Smooth muscle cell (in vitro differentiated cells): ENCODE measurements at regions not wholly inside any gene's neighbourhood (a gene's known extent, or its start where the extent isn't known, plus 50 kb on each side); places are given as distances from the start of the nearest gene placed in this dataset.
A peak's percentile ranks its signal among the peaks of the same experiment; 100 is the strongest.

ENCODE experiments used
- DNase-seq: peaks from one replicate; lab custom pipeline; 2025; ENCODE audit not compliant: unreplicated experiment; lab: John Stamatoyannopoulos, UW
- H2AFZ ChIP-seq: fragments of 200-600 bp; sonication (generic); 2 replicates; pipeline ENCODE4 v1.6.0; 2016; ENCODE audit warnings: antibody characterized with exemption, low read depth, mild to moderate bottlenecking
- H3F3A ChIP-seq: fragments of 200-600 bp; sonication (generic); 2 replicates; pipeline ENCODE4 v1.6.0; 2017; ENCODE audit warnings: antibody characterized with exemption, low read depth
- H3K27ac ChIP-seq: fragments of 200-600 bp; sonication (generic); 2 replicates; pipeline ENCODE4 v1.5.1; 2016; ENCODE audit warnings: low read depth, mild to moderate bottlenecking
- H3K27me3 ChIP-seq: fragments of 200-600 bp; sonication (generic); 2 replicates; pipeline ENCODE4 v1.6.1; 2016; ENCODE audit warnings: low read depth, mild to moderate bottlenecking
- H3K36me3 ChIP-seq: fragments of 200-600 bp; sonication (generic); 2 replicates; pipeline ENCODE4 v1.5.1; 2016; ENCODE audit warnings: low read depth
- H3K4me1 ChIP-seq: fragments of 200-600 bp; sonication (generic); 2 replicates; pipeline ENCODE4 v1.5.1; 2016; ENCODE audit warnings: low read depth
- H3K4me2 ChIP-seq: fragments of 200-600 bp; sonication (generic); 2 replicates; pipeline ENCODE4 v1.6.0; 2016; ENCODE audit warnings: mild to moderate bottlenecking
- H3K4me3 ChIP-seq: fragments of 200-600 bp; sonication (generic); 2 replicates; pipeline ENCODE4 v1.5.1; 2016; ENCODE audit warnings: mild to moderate bottlenecking
- H3K79me2 ChIP-seq: fragments of 200-600 bp; sonication (generic); 2 replicates; pipeline ENCODE4 v1.6.0; 2016; ENCODE audit warnings: low read depth, mild to moderate bottlenecking
- H3K9ac ChIP-seq: fragments of 200-600 bp; sonication (generic); 2 replicates; pipeline ENCODE4 v1.6.0; 2016; ENCODE audit warnings: low read depth
- H3K9me3 ChIP-seq: fragments of 200-600 bp; sonication (generic); replicated peaks from 2 replicates; pipeline ENCODE4 v1.5.1; 2016; ENCODE audit warnings: low read depth
- H4K20me1 ChIP-seq: fragments of 200-600 bp; sonication (generic); 2 replicates; pipeline ENCODE4 v1.6.0; 2016; ENCODE audit warnings: low read depth
- CTCF ChIP-seq: fragments of 200-600 bp; sonication (generic); IDR thresholded peaks from 2 replicates; pipeline ENCODE4 v1.5.1; 2017; ENCODE audit warnings: borderline replicate concordance, mild to moderate bottlenecking, antibody characterized with exemption; ENCODE audit not compliant: insufficient read depth, poor library complexity, severe bottlenecking
- WGBS: methylation state at CpG from one replicate; pipeline ENCODE4 v1.1.7; 2016; ENCODE audit warnings: low lambda C conversion rate; 5-methylcytosine and 5-hydroxymethylcytosine counted together

GRCh38 chr7:115269486-115269885 is 347.6 kb downstream of the MDFIC start:
- Histone ChIP-seq H4K20me1 (no peaks in the 10 kb centered on the region), H3K4me2 (no peak overlapping the region), H3K4me3 (no peak overlapping the region), H3F3A (no peaks in the 10 kb centered on the region), H3K27me3 (no peaks in the 10 kb centered on the region), H3K79me2 (no peaks in the 10 kb centered on the region), H3K9ac (no peak overlapping the region), H3K27ac (no peak overlapping the region), H3K4me1 (no peaks in the 10 kb centered on the region), H2AFZ (no peak overlapping the region), H3K9me3 (no peaks in the 10 kb centered on the region), H3K36me3 (no peaks in the 10 kb centered on the region)
- 91% methylated on average over 1 of the region's 1 CpG for WGBS
- DNase-seq: no peak
- no peak for TF ChIP-seq CTCF

GRCh38 chr7:115267503-115267902 is 345.6 kb downstream of the MDFIC start:
- Histone ChIP-seq H3F3A (no peaks in the 10 kb centered on the region), H3K4me2 (no peak overlapping the region)
- no peak for TF ChIP-seq CTCF

GRCh38 chr7:115260381-115260780 is 338.5 kb downstream of the MDFIC start:
- no peaks in the 10 kb centered on the region for H4K20me1 ChIP-seq
- no peaks in the 10 kb centered on the region for H3K9me3 ChIP-seq
- no peaks in the 10 kb centered on the region for H3K36me3 ChIP-seq
- no peaks in the 10 kb centered on the region for H3K79me2 ChIP-seq
- H3K4me3 ChIP-seq: no peak overlapping the region
- H3K4me1 ChIP-seq: no peaks in the 10 kb centered on the region
- H2AFZ ChIP-seq: no peak overlapping the region
- TF ChIP-seq CTCF: no peak
- H3K9ac ChIP-seq: no peak overlapping the region
- 26% methylated on average over 2 of the region's 2 CpGs for WGBS
- H3F3A ChIP-seq: no peaks in the 10 kb centered on the region
- peak overlapping the region; percentile 16 for H3K27ac ChIP-seq
- peak overlapping the region; percentile 25 for H3K4me2 ChIP-seq
- H3K27me3 ChIP-seq: no peaks in the 10 kb centered on the region
- DNase-seq: no peak

More at GRCh38 chr7:115267503-115267902, 345.6 kb downstream of the MDFIC start:
- Histone ChIP-seq H3K27me3 (no peaks in the 10 kb centered on the region), H3K9ac (no peak overlapping the region), H3K4me1 (no peaks in the 10 kb centered on the region), H3K36me3 (no peaks in the 10 kb centered on the region), H3K9me3 (no peaks in the 10 kb centered on the region), H4K20me1 (no peaks in the 10 kb centered on the region), H3K79me2 (no peaks in the 10 kb centered on the region), H3K4me3 (no peak overlapping the region), H3K27ac (no peak overlapping the region), H2AFZ (no peak overlapping the region)
- DNase-seq: no peak

GRCh38 chr7:115252461-115252860 is 330.6 kb downstream of the MDFIC start:
- H3K4me2 ChIP-seq: no peak overlapping the region
- H3F3A ChIP-seq: no peaks in the 10 kb centered on the region
- H3K9me3 ChIP-seq: no peaks in the 10 kb centered on the region
- H3K4me1 ChIP-seq: no peaks in the 10 kb centered on the region
- no peak overlapping the region for H3K27ac ChIP-seq
- H3K36me3 ChIP-seq: no peaks in the 10 kb centered on the region
- no peaks in the 10 kb centered on the region for H3K79me2 ChIP-seq
- H3K4me3 ChIP-seq: no peak overlapping the region
- no peak for DNase-seq
- no peak for TF ChIP-seq CTCF
- no peaks in the 10 kb centered on the region for H4K20me1 ChIP-seq
- H3K9ac ChIP-seq: no peak overlapping the region
- WGBS: 94% methylated on average over 3 of the region's 3 CpGs
- no peak overlapping the region for H2AFZ ChIP-seq
- no peaks in the 10 kb centered on the region for H3K27me3 ChIP-seq
